ENCODE measurements at regions not wholly inside any gene's neighbourhood (a gene's known extent, or its start where the extent isn't known, plus 50 kb on each side); places are given as distances from the start of the nearest gene placed in this dataset.

GRCh38 chr3:43791246-43791645 is 100.5 kb downstream of the ABHD5 start:
- TF ChIP-seq EZH2 (IDR thresholded peaks at IDR 0.05; ENCODE audit: insufficient read depth, poor library complexity, severe bottlenecking) = no peak
- TF ChIP-seq EZH2phosphoT487 (IDR thresholded peaks at IDR 0.05; ENCODE audit: insufficient read depth, low read depth) = no peak

Data from GM23248 (cell line).